ENCODE measurements at regions not wholly inside any gene's neighbourhood (a gene's known extent, or its start where the extent isn't known, plus 50 kb on each side); places are given as distances from the start of the nearest gene placed in this dataset.
"Not testable (repeated sequence)": the region's sequence is repeated elsewhere in the genome, so short reads cannot be mapped to it uniquely, and the experiment has no call there.

DNA sequence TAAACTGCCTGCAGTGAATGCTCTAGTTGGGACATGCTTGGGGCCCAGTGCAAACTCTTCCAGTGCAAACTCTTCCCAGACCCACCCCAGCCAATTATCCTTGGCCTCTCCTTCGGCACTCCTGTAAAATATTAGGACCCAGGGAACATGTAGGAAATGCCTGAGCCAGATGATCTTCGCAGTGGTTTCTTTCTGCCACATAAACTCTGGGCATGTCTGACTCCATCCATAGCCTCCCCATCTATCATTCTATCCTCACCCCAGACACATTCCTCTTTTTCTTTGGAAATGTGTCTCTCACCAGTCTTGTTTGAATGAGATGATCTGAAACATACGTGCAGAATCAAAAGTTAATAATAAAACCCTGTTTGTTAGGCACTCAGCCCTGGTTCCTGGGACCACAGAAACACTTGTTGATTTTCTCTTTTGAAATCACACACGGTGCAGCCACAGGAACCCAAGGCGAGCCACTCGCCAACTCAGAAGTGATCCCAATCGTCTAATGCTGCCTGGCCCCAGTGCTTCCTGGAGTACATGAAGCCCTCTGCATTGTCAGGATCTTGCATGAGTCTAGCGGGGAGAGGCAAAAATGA lies 108.9 kb upstream of the CST7 start:
- ATAC-seq (ENCODE audit: low read depth in 2 of 2) (no peak), DNase-seq (no peak)
- Mint-ChIP-seq H3K27me3 (peaks cover 22 to 51% (median 36%) of the 10 kb centered on the region in 3 donors), H3K4me1 (peaks cover 14 to 17% (median 16%) of the 10 kb centered on the region in 3 donors), H3K9me3 (peaks cover 0 to 5% (median 0%) of the 10 kb centered on the region in 7 donors), H3K36me3 (no peaks in the 10 kb centered on the region), H3K27ac (no peak overlapping the region), H3K4me3 (no peak overlapping the region)

DNA sequence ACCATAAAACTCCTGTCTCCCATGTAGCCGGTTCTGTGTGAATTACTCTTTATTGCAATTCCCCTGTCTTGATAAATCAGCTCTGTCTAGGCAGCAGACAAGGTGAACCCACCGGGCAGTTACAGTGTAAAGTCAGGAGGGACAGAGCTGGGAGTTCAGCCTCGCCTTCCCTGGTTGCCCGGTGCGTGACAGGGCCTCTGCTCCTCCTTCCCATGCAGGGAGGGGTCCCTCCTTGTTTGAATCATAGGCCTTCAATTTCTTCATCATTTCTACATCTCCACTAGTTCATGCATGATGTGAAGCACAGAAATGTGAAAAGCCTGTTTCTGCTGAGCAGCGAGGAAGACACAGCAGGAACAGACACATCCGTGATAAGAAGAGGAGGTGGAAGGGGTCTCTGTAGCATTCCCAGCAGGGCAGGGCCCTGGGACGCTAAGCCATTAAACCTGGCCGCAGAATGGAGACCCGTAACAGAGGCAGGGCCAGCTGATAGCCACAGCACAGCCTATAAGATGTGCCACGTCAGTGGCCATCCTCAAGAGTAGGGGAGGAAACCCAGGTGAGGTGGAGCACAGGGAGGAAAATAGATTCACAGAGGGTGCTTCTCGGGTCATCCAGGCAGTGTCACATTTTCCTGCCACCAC lies 106.7 kb upstream of the CST7 start:
- DNase-seq (no peak), ATAC-seq (ENCODE audit: low read depth in 2 of 2) (no peak)
- Mint-ChIP-seq H3K4me1 (peaks cover 16 to 38% (median 18%) of the 10 kb centered on the region in 3 donors), H3K4me3 (peak overlapping the region in 7 of 8 donors; percentile 5 to 78 (median 55)), H3K27ac (peak overlapping the region in 2 of 6 donors; percentile 32 to 51), H3K9me3 (peaks cover 3 to 26% (median 18%) of the 10 kb centered on the region in 7 donors), H3K27me3 (peaks cover 18 to 30% (median 20%) of the 10 kb centered on the region in 3 donors), H3K36me3 (peaks cover 2 to 5% of the 10 kb centered on the region in 2 donors)

DNA sequence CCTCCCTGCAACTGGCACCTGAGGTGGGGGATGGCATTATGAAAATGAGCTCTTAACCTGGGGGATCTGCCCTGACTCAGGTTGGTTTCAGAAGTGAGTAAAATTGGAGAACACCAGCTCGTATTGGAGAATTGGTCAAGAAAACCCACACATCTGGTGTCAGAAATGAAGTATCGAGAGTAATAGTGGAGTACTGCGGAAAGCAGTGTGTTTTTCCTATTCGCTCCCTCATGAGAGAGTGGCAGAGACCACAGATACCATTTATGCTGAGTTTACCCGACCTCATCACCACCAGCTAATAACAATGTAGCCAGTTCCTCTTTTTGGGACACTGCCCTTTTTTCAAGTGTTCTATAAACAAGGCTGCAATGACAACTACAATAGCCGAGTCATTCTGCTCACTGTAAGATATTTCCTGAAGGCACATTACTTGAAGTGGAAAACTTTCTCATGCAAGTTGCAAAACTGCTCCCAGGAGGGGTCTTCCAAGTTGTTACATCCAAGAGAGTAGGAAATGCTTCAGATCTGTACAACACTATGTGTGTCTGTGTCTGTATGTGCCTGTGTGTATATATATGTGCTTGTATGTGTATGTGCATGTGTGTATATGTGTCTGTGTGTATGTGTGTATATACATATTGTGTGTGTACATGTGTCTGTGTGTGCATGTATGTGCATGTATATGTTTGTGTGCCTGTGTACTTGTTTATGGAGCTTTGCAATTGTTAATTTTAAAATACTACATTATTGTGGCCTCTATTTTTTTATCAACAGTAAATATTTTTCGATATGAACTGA lies 106.0 kb upstream of the CST7 start:
- DNase-seq (peak; percentile 36), ATAC-seq (ENCODE audit: low read depth in 2 of 2) (peak; percentile 74 to 94)
- peaks cover 13 to 23% (median 21%) of the 10 kb centered on the region in 3 donors for H3K27me3 Mint-ChIP-seq
- H3K4me3 Mint-ChIP-seq: peak overlapping the region in 6 of 8 donors; percentile 5 to 78 (median 56)
- peak overlapping the region in 3 of 6 donors; percentile 6 to 45 (median 32) for H3K27ac Mint-ChIP-seq
- H3K4me1 Mint-ChIP-seq: peaks cover 16 to 39% (median 18%) of the 10 kb centered on the region in 3 donors
- peaks cover 6 to 33% (median 23%) of the 10 kb centered on the region in 7 donors for H3K9me3 Mint-ChIP-seq
- H3K36me3 Mint-ChIP-seq: peaks cover 6 to 12% of the 10 kb centered on the region in 2 donors

DNA sequence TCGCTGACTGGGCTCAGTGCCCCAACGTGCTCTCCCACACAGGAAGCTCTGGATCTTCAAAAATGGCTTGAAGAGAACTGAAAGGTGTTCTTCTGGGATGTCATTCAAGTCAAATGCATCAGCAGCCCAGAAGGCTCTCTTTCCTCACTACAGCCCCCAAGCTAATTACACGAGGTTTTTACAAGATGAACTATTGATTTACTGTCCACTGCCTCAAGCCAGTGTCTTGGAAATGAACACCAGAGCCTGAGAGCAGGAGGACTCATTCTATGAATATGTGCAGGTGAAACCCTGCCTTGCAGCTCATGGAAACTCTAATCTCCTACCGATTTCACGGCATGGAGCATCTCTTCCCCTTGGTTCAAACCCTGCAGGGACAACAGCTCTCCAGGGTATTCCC lies 98.9 kb upstream of the CST7 start:
- no peak for ATAC-seq (ENCODE audit: low read depth in 2 of 2)

DNA sequence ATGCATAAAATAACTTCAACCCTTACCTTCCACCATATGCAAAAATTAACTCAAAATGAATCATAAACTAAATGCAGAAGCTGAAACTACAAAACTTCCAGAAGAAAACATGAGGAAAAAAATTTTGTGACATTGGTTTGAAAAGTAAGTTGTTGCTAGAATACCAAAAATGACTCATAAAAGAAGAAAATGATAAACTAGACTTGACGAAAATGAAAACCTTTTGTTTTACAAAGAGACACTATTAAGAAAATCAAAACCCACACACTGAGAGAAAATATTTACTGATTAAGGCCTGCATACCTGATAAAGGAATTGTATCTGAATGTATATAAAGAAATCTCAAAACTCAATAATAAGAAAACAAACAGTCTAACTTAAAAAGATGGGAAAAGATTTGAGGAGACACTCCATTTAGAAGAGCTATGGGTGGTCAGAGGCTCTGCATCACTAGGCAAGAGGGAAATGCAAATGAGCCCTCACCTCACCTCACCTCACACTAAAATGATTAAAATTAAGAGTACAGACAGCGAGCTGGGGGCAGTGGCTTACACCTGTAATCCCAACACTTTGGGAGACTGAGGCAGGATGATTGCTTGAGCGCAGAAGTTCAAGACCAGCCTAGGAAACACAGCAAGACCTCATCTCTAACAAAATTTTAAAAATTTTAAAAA lies 97.6 kb upstream of the CST7 start:
- Mint-ChIP-seq H3K36me3 (peaks cover 6 to 16% of the 10 kb centered on the region in 2 donors), H3K27ac (no peak overlapping the region), H3K9me3 (peaks cover 6 to 63% (median 29%) of the 10 kb centered on the region in 7 donors), H3K4me3 (no peak overlapping the region), H3K27me3 (peaks cover 5 to 24% (median 13%) of the 10 kb centered on the region in 3 donors), H3K4me1 (peaks cover 0 to 10% (median 4%) of the 10 kb centered on the region in 3 donors)
- no peak for ATAC-seq (ENCODE audit: low read depth in 2 of 2)
- DNase-seq: no peak

More for the DNA sequence above, 98.9 kb upstream of the CST7 start:
- Mint-ChIP-seq H3K27ac (no peak overlapping the region), H3K27me3 (peaks cover 5 to 24% (median 13%) of the 10 kb centered on the region in 3 donors), H3K9me3 (peaks cover 6 to 71% (median 37%) of the 10 kb centered on the region in 7 donors), H3K4me3 (no peak overlapping the region), H3K4me1 (peaks cover 0 to 23% (median 4%) of the 10 kb centered on the region in 3 donors), H3K36me3 (peaks cover 6 to 16% of the 10 kb centered on the region in 2 donors)
- DNase-seq: no peak

DNA sequence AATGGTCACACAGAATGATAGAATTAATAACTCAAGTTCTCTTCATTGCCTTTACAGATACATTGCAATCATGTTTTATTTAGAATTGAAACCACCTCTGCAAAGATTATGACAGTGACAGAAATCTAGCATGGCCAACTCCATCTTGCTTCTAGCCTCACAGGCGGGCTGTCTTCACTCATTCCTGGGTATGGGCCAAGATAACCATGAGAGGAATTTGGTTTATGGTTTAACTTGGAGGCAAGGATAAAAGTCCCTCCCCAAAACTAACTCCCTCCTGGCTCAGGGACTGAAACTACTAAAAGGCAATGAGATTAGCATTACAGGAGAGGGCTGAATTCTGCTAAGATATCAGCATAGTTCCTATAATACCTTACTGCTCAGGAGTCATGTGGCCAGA lies 95.2 kb upstream of the CST7 start:
- Mint-ChIP-seq H3K36me3 (peaks cover 0 to 4% of the 10 kb centered on the region in 2 donors), H3K27ac (no peak overlapping the region), H3K9me3 (peaks cover 0 to 50% (median 16%) of the 10 kb centered on the region in 7 donors), H3K27me3 (peaks cover 5 to 21% (median 13%) of the 10 kb centered on the region in 3 donors), H3K4me3 (no peak overlapping the region), H3K4me1 (no peaks in the 10 kb centered on the region)
- ATAC-seq (ENCODE audit: low read depth in 2 of 2) (no peak), DNase-seq (no peak)

DNA sequence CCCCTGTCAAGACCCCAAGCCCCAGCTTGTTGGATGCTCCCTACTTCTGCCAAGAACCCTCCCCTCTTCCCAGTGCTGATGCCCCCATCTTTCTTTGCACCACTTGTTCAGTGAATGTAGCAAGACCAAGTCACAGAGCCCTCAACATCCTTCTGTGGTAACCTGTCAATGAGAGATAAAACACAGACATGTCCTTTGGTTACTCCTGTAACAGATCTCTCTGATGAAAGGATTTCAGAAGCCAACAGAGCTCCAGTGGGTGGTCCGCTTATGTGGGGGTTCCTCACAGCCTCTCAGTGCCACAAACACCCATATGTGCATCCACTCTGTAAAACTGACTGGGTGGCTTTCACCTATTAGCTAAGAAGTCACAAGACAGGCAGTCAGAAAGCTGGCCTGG lies 93.2 kb upstream of the CST7 start:
- H3K27ac Mint-ChIP-seq: peak overlapping the region in 1 of 6 donors; percentile 68
- DNase-seq: no peak
- no peaks in the 10 kb centered on the region for H3K4me1 Mint-ChIP-seq
- H3K36me3 Mint-ChIP-seq: peaks cover 4 to 12% of the 10 kb centered on the region in 2 donors
- H3K4me3 Mint-ChIP-seq: no peak overlapping the region
- peaks cover 10 to 50% (median 16%) of the 10 kb centered on the region in 7 donors for H3K9me3 Mint-ChIP-seq
- H3K27me3 Mint-ChIP-seq: peaks cover 0 to 25% (median 14%) of the 10 kb centered on the region in 3 donors
- no peak for ATAC-seq (ENCODE audit: low read depth in 2 of 2)

DNA sequence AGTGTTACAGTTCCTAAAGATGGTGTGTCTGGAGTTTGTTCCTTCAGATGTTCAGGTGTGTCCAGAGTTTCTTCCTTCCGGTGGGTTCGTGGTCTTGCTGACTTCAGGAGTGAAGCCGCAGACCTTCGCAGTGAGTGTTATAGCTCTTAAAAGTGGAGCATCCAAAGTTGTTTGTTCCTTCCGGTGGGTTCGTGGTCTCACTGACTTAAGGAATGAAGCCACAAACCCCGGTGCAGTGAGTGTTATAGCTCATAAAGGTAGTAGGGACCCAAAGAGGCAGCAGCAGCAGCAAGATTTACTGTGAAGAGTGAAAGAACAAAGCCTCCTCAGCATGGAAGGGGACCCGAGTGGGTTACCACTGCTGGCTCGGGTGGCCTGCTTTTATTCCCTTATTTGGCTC lies 90.6 kb upstream of the CST7 start:
- DNase-seq; ATAC-seq (ENCODE audit: low read depth in 2 of 2); H3K4me3 Mint-ChIP-seq; H3K4me1 Mint-ChIP-seq: not testable (repeated sequence)
- Mint-ChIP-seq H3K27ac (peak overlapping the region in 1 of 6 donors; percentile 32), H3K36me3 (peaks cover 4 to 14% of the 10 kb centered on the region in 2 donors), H3K27me3 (peaks cover 0 to 25% (median 14%) of the 10 kb centered on the region in 3 donors), H3K9me3 (peaks cover 10 to 61% (median 23%) of the 10 kb centered on the region in 7 donors)

DNA sequence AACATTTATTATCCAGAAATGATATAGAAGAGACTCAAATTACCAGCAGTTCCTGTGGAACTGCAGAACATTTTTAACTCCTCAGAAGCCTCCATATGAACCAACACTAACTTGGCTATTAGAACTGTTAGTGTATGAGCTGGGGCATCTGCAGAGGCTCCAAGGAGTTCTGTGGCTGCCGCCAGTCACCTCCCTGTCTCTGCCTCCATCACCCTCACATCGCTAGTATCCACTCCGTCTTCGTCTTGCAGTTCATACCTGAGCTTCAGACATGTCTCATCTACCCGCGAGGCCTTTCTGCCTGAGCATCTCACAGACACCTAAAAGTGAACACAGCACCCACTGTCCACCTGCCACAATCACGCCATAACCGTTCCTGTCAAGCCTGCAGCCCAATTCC lies 89.5 kb upstream of the CST7 start:
- H3K4me3 Mint-ChIP-seq: no peak overlapping the region
- DNase-seq (no peak), ATAC-seq (ENCODE audit: low read depth in 2 of 2) (no peak)
- peaks cover 0 to 20% (median 14%) of the 10 kb centered on the region in 3 donors for H3K27me3 Mint-ChIP-seq
- no peaks in the 10 kb centered on the region for H3K4me1 Mint-ChIP-seq
- no peak overlapping the region for H3K27ac Mint-ChIP-seq
- peaks cover 14 to 63% (median 30%) of the 10 kb centered on the region in 7 donors for H3K9me3 Mint-ChIP-seq
- peaks cover 4 to 22% of the 10 kb centered on the region in 2 donors for H3K36me3 Mint-ChIP-seq

DNA sequence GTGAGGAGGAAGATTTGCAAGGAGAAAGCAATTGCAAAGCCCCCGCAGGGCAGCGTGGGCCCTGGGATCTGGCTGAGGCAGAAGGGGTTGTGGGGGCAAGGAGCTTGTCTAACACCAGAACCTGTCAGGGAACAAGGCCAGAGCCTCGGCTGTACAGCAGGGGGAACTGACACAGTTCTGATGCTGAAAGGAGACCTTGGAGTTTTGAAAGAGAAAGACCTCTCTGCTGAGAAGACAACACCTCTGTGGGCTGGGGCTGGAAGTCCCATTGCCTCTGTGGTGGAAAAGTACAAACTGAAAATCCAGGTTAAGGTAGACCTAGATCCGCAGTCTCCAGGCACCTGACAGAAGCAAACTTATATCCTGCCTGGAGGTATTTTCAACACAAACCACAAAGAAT lies 86.9 kb upstream of the CST7 start:
- Mint-ChIP-seq H3K27me3 (peaks cover 0 to 14% (median 14%) of the 10 kb centered on the region in 3 donors), H3K4me3 (no peak overlapping the region), H3K4me1 (no peaks in the 10 kb centered on the region), H3K27ac (no peak overlapping the region), H3K9me3 (peaks cover 20 to 54% (median 39%) of the 10 kb centered on the region in 7 donors), H3K36me3 (peaks cover 0 to 31% of the 10 kb centered on the region in 2 donors)
- DNase-seq: no peak
- no peak for ATAC-seq (ENCODE audit: low read depth in 2 of 2)

DNA sequence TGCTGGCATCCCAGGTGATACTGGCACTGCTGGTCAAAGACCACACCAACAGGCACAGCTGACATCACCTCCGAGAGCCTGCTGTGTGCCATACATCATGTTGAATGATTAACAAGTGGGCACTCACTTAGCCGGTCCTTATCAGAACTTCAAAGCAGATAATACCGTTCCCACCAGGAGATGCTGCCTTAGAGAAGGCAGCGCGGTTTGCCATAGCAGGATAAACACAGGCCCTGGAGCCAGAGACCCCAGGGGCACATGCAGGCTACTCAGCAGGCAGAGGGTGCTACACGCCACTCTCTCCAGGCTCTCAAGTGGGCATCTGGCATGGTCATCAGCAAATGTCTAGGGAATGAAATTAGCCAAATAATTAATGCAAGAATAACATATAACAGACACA lies 86.5 kb upstream of the CST7 start:
- Mint-ChIP-seq H3K4me3 (no peak overlapping the region), H3K27ac (peak overlapping the region in 1 of 6 donors; percentile 16), H3K9me3 (peaks cover 20 to 51% (median 38%) of the 10 kb centered on the region in 7 donors), H3K4me1 (no peaks in the 10 kb centered on the region), H3K27me3 (peaks cover 0 to 14% (median 14%) of the 10 kb centered on the region in 3 donors), H3K36me3 (peaks cover 0 to 31% of the 10 kb centered on the region in 2 donors)
- ATAC-seq (ENCODE audit: low read depth in 2 of 2) (no peak), DNase-seq (no peak)

DNA sequence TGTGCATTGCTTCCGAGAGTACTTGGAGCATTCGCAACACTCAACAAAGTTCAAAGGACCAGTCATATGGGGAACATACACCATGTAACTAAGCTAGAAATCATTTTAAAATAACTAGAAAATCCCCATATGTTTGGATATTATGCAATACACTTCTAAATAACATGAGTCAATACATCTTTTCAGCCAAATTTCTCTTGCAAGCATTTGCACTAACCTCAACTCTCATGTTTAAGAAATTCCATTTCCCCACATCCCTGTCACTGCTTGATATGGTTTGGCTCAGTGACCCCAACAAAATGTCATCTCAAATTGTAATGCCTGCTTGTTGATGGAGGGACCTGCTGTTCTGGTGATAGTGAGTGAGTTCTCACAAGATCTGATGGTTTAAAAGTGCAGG lies 85.7 kb upstream of the CST7 start:
- H3K27me3 Mint-ChIP-seq: peaks cover 0 to 14% (median 14%) of the 10 kb centered on the region in 3 donors
- DNase-seq (no peak), ATAC-seq (ENCODE audit: low read depth in 2 of 2) (no peak)
- peak overlapping the region in 1 of 6 donors; percentile 68 for H3K27ac Mint-ChIP-seq
- H3K4me1 Mint-ChIP-seq: no peaks in the 10 kb centered on the region
- H3K36me3 Mint-ChIP-seq: peaks cover 0 to 31% of the 10 kb centered on the region in 2 donors
- H3K4me3 Mint-ChIP-seq: no peak overlapping the region
- H3K9me3 Mint-ChIP-seq: peaks cover 20 to 46% (median 38%) of the 10 kb centered on the region in 7 donors

All from naive B cell (primary cell).